K562 (cell line): ENCODE measurements at regions not wholly inside any gene's neighbourhood (a gene's known extent, or its start where the extent isn't known, plus 50 kb on each side); places are given as distances from the start of the nearest gene placed in this dataset.

Experiments
- ATAC-seq: fragments of 200-7000 bp; cut with Tn5 transposase; 3 replicates; pipeline ENCODE4 v1.9.1; 2020; ENCODE audit warnings: moderate library complexity
- BruUV-seq: library from RNA; stranded (reverse); fragments of 400-500 nt; replicated peaks from 2 replicates; lab custom pipeline; 2021; lab: Mats Ljungman, UMichigan
- CTCF ChIA-PET: fragments of 300-600 bp; formaldehyde crosslinking; extraction: SDS; loops from one replicate; lab custom pipeline; 2021; ENCODE audit warnings: low intra/inter-chr PET ratio; lab: Yijun Ruan, JAX
- POLR2A ChIA-PET: fragments of 300-600, 350-650 bp; sonication (Branson Sonifier 250); formaldehyde crosslinking; extraction: SDS; loops from one replicate; lab custom pipeline; 2021; ENCODE audit warnings: antibody characterized with exemption, inconsistent platforms; lab: Yijun Ruan, JAX
- DNase-seq, 4 experiments: peaks; one replicate each; pipeline versions ENCODE4 v3.0.0 to v3.0.0-alpha.2; 2011 to 2018; ENCODE audit warnings: low spot score in 3 of 4, mixed read lengths in 3 of 4; ENCODE audit errors: extremely low read depth in 1 of 4
- FAIRE-seq: peaks from 2 replicates; lab custom pipeline; 2011; peaks lifted over from hg19 to GRCh38; lab: Jason Lieb, UNC
- H2AFZ ChIP-seq: 2 replicates; pipeline ENCODE4 v1.6.0; 2011; ENCODE audit warnings: low read depth, low read length, control low read depth, inconsistent platforms
- H3K27ac ChIP-seq: fragments of 200-600 bp; 3 replicates; pipeline ENCODE4 v1.8.0; 2011; ENCODE audit warnings: low read depth, mild to moderate bottlenecking, control low read depth, inconsistent platforms, low read length, moderate library complexity, mixed read lengths; ENCODE audit errors: extremely low read depth
- H3K27me3 ChIP-seq, 2 experiments: fragments of 300-600 bp in 1 of 2; 2 replicates in 1 of 2; 3 replicates in 1 of 2; pipeline versions ENCODE4 v1.6.0 to v1.8.0; 2011; ENCODE audit warnings: inconsistent platforms in 2 of 2, low read length in 2 of 2, mild to moderate bottlenecking in 1 of 2, mixed read lengths in 1 of 2, moderate library complexity in 1 of 2; ENCODE audit not compliant: control insufficient read depth in 2 of 2, insufficient read depth in 2 of 2
- H3K36me3 ChIP-seq: fragments of 300-600 bp; 3 replicates; pipeline ENCODE4 v1.8.0; 2011; ENCODE audit warnings: mild to moderate bottlenecking, low read length, inconsistent platforms; ENCODE audit not compliant: control insufficient read depth, insufficient read depth
- H3K4me1 ChIP-seq, 2 experiments: fragments of 200-600 bp in 1 of 2; replicated peaks in 1 of 2; 2 replicates in 1 of 2; 3 replicates in 1 of 2; pipeline versions ENCODE4 v1.5.1 to v1.8.0; 2011; ENCODE audit warnings: inconsistent platforms in 2 of 2, low read length in 2 of 2, mild to moderate bottlenecking in 1 of 2, mixed read lengths in 1 of 2, moderate library complexity in 1 of 2; ENCODE audit not compliant: control insufficient read depth in 2 of 2, insufficient read depth in 2 of 2
- H3K4me2 ChIP-seq: 2 replicates; pipeline ENCODE4 v1.6.1; 2011; ENCODE audit warnings: low read length, control low read depth, inconsistent platforms, mixed read lengths; ENCODE audit not compliant: insufficient read depth
- H3K4me3 ChIP-seq: fragments of 200-600 bp; sonication (generic), shearing (Covaris generic); 2 replicates; pipeline ENCODE4 v1.5.1; 2016; ENCODE audit warnings: control low read depth, inconsistent platforms
- H3K79me2 ChIP-seq: fragments of 200-600 bp; 3 replicates; pipeline ENCODE4 v1.8.0; 2011; ENCODE audit warnings: low read length, inconsistent platforms; ENCODE audit not compliant: control insufficient read depth, insufficient read depth
- H3K9ac ChIP-seq, 2 experiments: 2 replicates each; pipeline versions ENCODE4 v1.6.0 to v1.6.1; 2011; ENCODE audit warnings: low read depth in 2 of 2, low read length in 2 of 2, control low read depth in 1 of 2, inconsistent platforms in 1 of 2, mild to moderate bottlenecking in 1 of 2, mixed read lengths in 1 of 2; ENCODE audit not compliant: insufficient read depth in 1 of 2
- H3K9me1 ChIP-seq: one replicate; pipeline ENCODE4 v1.6.0; 2011; ENCODE audit warnings: inconsistent platforms, mild to moderate bottlenecking, low read length, moderate library complexity; ENCODE audit not compliant: control insufficient read depth, insufficient read depth
- H3K9me3 ChIP-seq: replicated peaks from 2 replicates; pipeline ENCODE4 v1.5.1; 2011; ENCODE audit warnings: low read depth, low read length, inconsistent platforms; ENCODE audit not compliant: control insufficient read depth, insufficient read depth
- H4K20me1 ChIP-seq: replicated peaks from 2 replicates; pipeline ENCODE4 v1.6.1; 2011; ENCODE audit warnings: low read length, inconsistent platforms, mixed read lengths; ENCODE audit not compliant: control insufficient read depth, insufficient read depth
- CBX2 ChIP-seq: fragments of 200-600 bp; sonication (generic); IDR thresholded peaks from one replicate; pipeline ENCODE4 v1.6.1; 2012; ENCODE audit warnings: mild to moderate bottlenecking, low read length, inconsistent platforms; ENCODE audit not compliant: insufficient read depth, poor library complexity, severe bottlenecking
- CHD1 ChIP-seq: fragments of 200-600 bp; sonication (generic); IDR thresholded peaks from one replicate; pipeline ENCODE4 v1.6.1; 2012; ENCODE audit warnings: mild to moderate bottlenecking, moderate library complexity, low read length, inconsistent platforms
- EGR1 ChIP-seq: fragments of 450-650 bp; conservative IDR thresholded peaks from 2 replicates; pipeline ENCODE4 v1.6.1; 2017; ENCODE audit warnings: mild to moderate bottlenecking
- EP300 ChIP-seq: IDR thresholded peaks from 2 replicates; pipeline ENCODE4 v1.6.1; 2012; ENCODE audit warnings: low read length, improper control_type of control experiment
- ETV5 ChIP-seq: sonication (generic); formaldehyde crosslinking; IDR thresholded peaks from 2 replicates; pipeline ENCODE4 v1.4.0; 2020; ENCODE audit warnings: low read depth, mild to moderate bottlenecking, missing genetic modification reagents
- GTF2A2 ChIP-seq: IDR thresholded peaks from 2 replicates; pipeline ENCODE4 v1.6.1; 2016; ENCODE audit warnings: mild to moderate bottlenecking, missing genetic modification characterization, missing compliant biosample characterization
- HNRNPUL1 ChIP-seq: fragments of 200-400 bp; formaldehyde crosslinking; IDR thresholded peaks from 2 replicates; pipeline ENCODE4 v1.6.1; 2017; ENCODE audit warnings: low read length
- KDM5B ChIP-seq: fragments of 200-600 bp; sonication (generic); IDR thresholded peaks from 2 replicates; pipeline ENCODE4 v1.6.1; 2012; ENCODE audit warnings: low read depth, mild to moderate bottlenecking, moderate library complexity, low read length, control low read depth, inconsistent platforms; ENCODE audit not compliant: insufficient replicate concordance
- NFE2L1 ChIP-seq: fragments of 450-650 bp; IDR thresholded peaks from 2 replicates; pipeline ENCODE4 v1.6.1; 2016; ENCODE audit warnings: missing genetic modification characterization, low read depth, mild to moderate bottlenecking, missing compliant biosample characterization, moderate library complexity, borderline replicate concordance
- PTBP1 ChIP-seq: fragments of 200-400 bp; formaldehyde crosslinking; IDR thresholded peaks from 2 replicates; pipeline ENCODE4 v1.6.1; 2017; ENCODE audit warnings: low read depth, low read length
- TRIM28 ChIP-seq: fragments of 450-650 bp; IDR thresholded peaks from 2 replicates; pipeline ENCODE4 v1.6.1; 2017
- WGBS: fragments of 100-300 bp; shearing (Covaris generic); methylation state at CpG from one replicate; pipeline ENCODE4 v1.1.6; 2016; ENCODE audit warnings: low coverage, mixed read lengths; ENCODE audit not compliant: insufficient coverage; ENCODE audit errors: missing lambda C conversion rate; 5-methylcytosine and 5-hydroxymethylcytosine counted together
- in situ Hi-C: fragments of 300-500 bp; cut with MboI; formaldehyde crosslinking; loops from 4 replicates; pipeline ENCODE4 v1.15.0; 2018; ENCODE audit warnings: inconsistent platforms, mixed read lengths
- intact Hi-C: fragments of 100-400 bp; cut with micrococcal nuclease; formaldehyde crosslinking; loops from 2 replicates; pipeline ENCODE4 v1.14.2; 2022
- TF ChIP-seq, protein P1 (sequence below): fragments of 450-650 bp; IDR thresholded peaks from 2 replicates; pipeline ENCODE4 v1.6.1; 2016; ENCODE audit warnings: antibody characterized with exemption
- TF ChIP-seq, protein P2 (sequence below), 2 experiments: IDR thresholded peaks; 2 replicates each; pipeline ENCODE4 v1.6.1; 2011; ENCODE audit warnings: borderline replicate concordance in 1 of 2, control low read depth in 1 of 2, low read depth in 1 of 2, low read length in 1 of 2, mild to moderate bottlenecking in 1 of 2, mixed read lengths in 1 of 2, moderate library complexity in 1 of 2; ENCODE audit not compliant: insufficient read depth in 1 of 2, insufficient read length in 1 of 2, poor library complexity in 1 of 2, severe bottlenecking in 1 of 2; ENCODE audit errors: extremely low read depth in 1 of 2
- TF ChIP-seq, protein P3 (sequence below): sonication (generic); IDR thresholded peaks from 2 replicates; pipeline ENCODE4 v1.6.1; 2016

DNA sequence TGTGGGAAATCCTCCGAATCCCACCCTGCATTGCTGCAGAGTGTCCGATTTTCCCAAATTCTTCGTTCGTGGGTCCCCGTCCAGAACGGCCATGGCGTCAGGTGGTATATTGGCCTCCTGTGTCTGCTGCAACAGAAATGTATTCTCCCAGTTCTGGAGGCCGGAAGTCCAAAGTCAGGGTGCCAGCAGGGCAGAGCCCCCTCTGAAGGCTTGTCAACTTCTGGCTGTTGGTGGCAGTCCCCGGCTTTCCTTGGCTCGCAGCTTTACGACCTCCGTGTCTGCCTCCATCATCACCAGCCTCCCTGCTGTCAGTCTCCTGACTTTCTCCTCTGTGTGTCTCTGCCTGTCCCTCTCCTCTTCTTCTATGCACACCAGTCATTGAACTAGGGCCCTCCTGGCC lies 142.1 kb upstream of the FOXF1 start:
- no peak for FAIRE-seq
- BruUV-seq, result no TSS peak
- ChIA-PET CTCF (no interaction called here), POLR2A (interaction anchor here (0.6 kb wide), 1 partner anchor 108 kb away, joined by 3 read pairs; no protein-coding TSS in a partner anchor)
- Histone ChIP-seq H3K9ac (no peak overlapping the region), H3K27me3 (peaks cover 13 to 54% of the 10 kb centered on the region in 2 experiments; a peak in 4 of 5 replicates), H3K4me2 (no peak overlapping the region), H3K9me3 (no peaks in the 10 kb centered on the region), H2AFZ (no peak overlapping the region), H3K4me3 (no peak overlapping the region), H3K9me1 (no peaks in the 10 kb centered on the region), H3K27ac (no peak overlapping the region), H3K79me2 (no peaks in the 10 kb centered on the region), H3K36me3 (no peaks in the 10 kb centered on the region), H4K20me1 (no peaks in the 10 kb centered on the region; the same call in 1 of the 2 replicates), H3K4me1 (no peaks in the 10 kb centered on the region; a peak in 1 of 5 replicates)
- WGBS, result 1% methylated on average over 9 of the region's 12 CpGs
- no peak for TF ChIP-seq EGR1
- no peak for TF ChIP-seq NFE2L1 (tag)
- TF ChIP-seq TRIM28, result no peak
- TF ChIP-seq ETV5, result no peak
- no peak for TF ChIP-seq KDM5B
- TF ChIP-seq CHD1, result no peak
- TF ChIP-seq HNRNPUL1, result no peak
- no peak for TF ChIP-seq GTF2A2
- TF ChIP-seq CBX2, result no peak
- TF ChIP-seq EP300, result no peak
- TF ChIP-seq, protein P1, sequence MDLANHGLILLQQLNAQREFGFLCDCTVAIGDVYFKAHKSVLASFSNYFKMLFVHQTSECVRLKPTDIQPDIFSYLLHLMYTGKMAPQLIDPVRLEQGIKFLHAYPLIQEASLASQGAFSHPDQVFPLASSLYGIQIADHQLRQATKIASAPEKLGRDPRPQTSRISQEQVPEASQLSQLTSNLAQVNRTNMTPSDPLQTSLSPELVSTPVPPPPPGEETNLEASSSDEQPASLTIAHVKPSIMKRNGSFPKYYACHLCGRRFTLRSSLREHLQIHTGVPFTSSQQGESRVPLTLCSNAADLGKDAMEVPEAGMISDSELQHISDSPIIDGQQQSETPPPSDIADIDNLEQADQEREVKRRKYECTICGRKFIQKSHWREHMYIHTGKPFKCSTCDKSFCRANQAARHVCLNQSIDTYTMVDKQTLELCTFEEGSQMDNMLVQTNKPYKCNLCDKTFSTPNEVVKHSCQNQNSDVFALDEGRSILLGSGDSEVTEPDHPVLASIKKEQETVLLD, result no peak
- TF ChIP-seq, protein P2, sequence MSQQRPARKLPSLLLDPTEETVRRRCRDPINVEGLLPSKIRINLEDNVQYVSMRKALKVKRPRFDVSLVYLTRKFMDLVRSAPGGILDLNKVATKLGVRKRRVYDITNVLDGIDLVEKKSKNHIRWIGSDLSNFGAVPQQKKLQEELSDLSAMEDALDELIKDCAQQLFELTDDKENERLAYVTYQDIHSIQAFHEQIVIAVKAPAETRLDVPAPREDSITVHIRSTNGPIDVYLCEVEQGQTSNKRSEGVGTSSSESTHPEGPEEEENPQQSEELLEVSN (IDR thresholded peaks at IDR 0.05; ENCODE audit: borderline replicate concordance in 1 of 2, extremely low read depth in 1 of 2, insufficient read depth in 1 of 2, insufficient read length in 1 of 2, low read depth in 1 of 2, low read length in 1 of 2, poor library complexity in 1 of 2, severe bottlenecking in 1 of 2), result no peak
- TF ChIP-seq, protein P3, sequence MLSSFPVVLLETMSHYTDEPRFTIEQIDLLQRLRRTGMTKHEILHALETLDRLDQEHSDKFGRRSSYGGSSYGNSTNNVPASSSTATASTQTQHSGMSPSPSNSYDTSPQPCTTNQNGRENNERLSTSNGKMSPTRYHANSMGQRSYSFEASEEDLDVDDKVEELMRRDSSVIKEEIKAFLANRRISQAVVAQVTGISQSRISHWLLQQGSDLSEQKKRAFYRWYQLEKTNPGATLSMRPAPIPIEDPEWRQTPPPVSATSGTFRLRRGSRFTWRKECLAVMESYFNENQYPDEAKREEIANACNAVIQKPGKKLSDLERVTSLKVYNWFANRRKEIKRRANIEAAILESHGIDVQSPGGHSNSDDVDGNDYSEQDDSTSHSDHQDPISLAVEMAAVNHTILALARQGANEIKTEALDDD, result no peak
- TF ChIP-seq PTBP1, result no peak
- intact Hi-C loops, result no loop called here
- ATAC-seq, result no peak
- in situ Hi-C loops, result no loop called here
- DNase-seq, result no peak
